T-helper 17 cell (primary cell): ENCODE measurements at regions not wholly inside any gene's neighbourhood (a gene's known extent, or its start where the extent isn't known, plus 50 kb on each side); places are given as distances from the start of the nearest gene placed in this dataset.

Experiments used
- ATAC-seq: fragments of 150-1000 bp; cut with Tn5 transposase; 2 replicates; pipeline ENCODE4 v1.10.0; 2021; ENCODE audit warnings: mild to moderate bottlenecking, moderate library complexity
- DNase-seq, 3 donors: peaks; one replicate each; pipeline versions ENCODE4 v3.0.0 to v3.0.0-alpha.2; 2020 to 2021
- H3K9me3 ChIP-seq: one replicate; pipeline ENCODE4 v1.7.0; 2013; ENCODE audit warnings: low read length, mild to moderate bottlenecking; ENCODE audit not compliant: control insufficient read depth, poor library complexity, severe bottlenecking
- H3K27ac Mint-ChIP-seq: one replicate; pipeline ENCODE4 v1.8.0; 2022; ENCODE audit warnings: mild to moderate bottlenecking, moderate library complexity, mixed read lengths
- H3K27me3 Mint-ChIP-seq: one replicate; pipeline ENCODE4 v1.8.0; 2022; ENCODE audit warnings: mixed read lengths
- H3K36me3 Mint-ChIP-seq: one replicate; pipeline ENCODE4 v1.8.0; 2022; ENCODE audit warnings: low read depth, mixed read lengths
- H3K4me1 Mint-ChIP-seq: one replicate; pipeline ENCODE4 v1.8.0; 2022; ENCODE audit warnings: mild to moderate bottlenecking, mixed read lengths
- H3K4me3 Mint-ChIP-seq: one replicate; pipeline ENCODE4 v1.8.0; 2022; ENCODE audit warnings: mild to moderate bottlenecking, moderate library complexity, mixed read lengths

GRCh38 chr12:88805286-88805685, 225.0 kb upstream of the KITLG start:
- ATAC-seq (no peak), DNase-seq (no peak)
- no peak overlapping the region for H3K27ac Mint-ChIP-seq
- H3K4me3 Mint-ChIP-seq, result no peak overlapping the region
- no peaks in the 10 kb centered on the region for H3K27me3 Mint-ChIP-seq
- H3K36me3 Mint-ChIP-seq, result no peaks in the 10 kb centered on the region
- H3K4me1 Mint-ChIP-seq, result no peaks in the 10 kb centered on the region
- no peaks in the 10 kb centered on the region for H3K9me3 ChIP-seq

- no peak for ATAC-seq
These were observed 221.9 kb upstream of the KITLG start for GRCh38 chr12:88802096-88802706.

DNA sequence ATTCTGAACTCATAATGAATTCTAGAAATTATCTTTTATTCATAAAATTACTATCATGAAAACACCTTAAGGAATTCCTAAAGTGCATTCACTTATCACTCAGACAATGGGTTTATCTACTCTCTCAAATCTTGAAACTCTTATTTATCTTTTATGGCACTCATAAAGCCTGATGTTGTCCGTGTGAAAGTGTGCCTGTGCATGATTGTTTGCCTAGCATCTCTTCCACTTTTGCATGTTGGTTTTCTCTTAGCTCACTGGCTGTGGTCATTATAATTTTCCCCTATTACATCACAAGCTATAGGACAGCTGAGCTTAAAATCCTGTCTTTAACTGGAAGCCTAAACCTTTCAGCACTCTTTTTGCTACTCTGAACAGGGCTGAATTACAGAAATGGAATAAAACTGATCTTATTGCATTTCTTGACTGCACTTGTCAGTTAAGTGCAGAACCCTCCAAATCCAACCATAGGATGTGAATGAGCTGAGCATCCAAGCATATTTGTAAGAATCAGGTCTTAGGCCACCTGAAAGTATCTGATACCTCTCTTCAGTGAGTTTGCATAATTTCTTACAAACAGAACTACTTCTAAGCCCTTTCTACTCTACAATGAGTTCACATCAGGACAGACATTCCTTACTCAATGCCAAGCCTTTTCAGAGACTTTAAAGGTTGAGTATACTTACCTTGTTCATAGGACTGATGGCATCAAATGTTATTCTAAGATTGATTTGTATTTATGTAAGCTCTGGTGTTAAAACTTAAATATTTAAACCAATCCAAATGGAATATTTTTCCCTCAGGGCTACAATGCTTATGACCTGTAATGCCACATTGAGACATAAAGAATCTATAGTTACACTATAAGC, 221.2 kb upstream of the KITLG start:
- no peaks in the 10 kb centered on the region for H3K9me3 ChIP-seq
- Mint-ChIP-seq H3K27me3 (no peaks in the 10 kb centered on the region), H3K36me3 (no peaks in the 10 kb centered on the region), H3K4me1 (no peaks in the 10 kb centered on the region), H3K27ac (no peak overlapping the region), H3K4me3 (no peak overlapping the region)
- DNase-seq (no peak), ATAC-seq (no peak)

More at GRCh38 chr12:88802096-88802706, 221.9 kb upstream of the KITLG start:
- DNase-seq, result no peak
- Mint-ChIP-seq H3K27ac (no peak overlapping the region), H3K36me3 (no peaks in the 10 kb centered on the region), H3K4me3 (no peak overlapping the region), H3K27me3 (no peaks in the 10 kb centered on the region), H3K4me1 (no peaks in the 10 kb centered on the region)
- H3K9me3 ChIP-seq, result no peaks in the 10 kb centered on the region

- no peak overlapping the region for H3K27ac Mint-ChIP-seq
- H3K4me1 Mint-ChIP-seq, result no peaks in the 10 kb centered on the region
- H3K27me3 Mint-ChIP-seq, result no peaks in the 10 kb centered on the region
- no peak for DNase-seq
- ATAC-seq, result no peak
- no peaks in the 10 kb centered on the region for H3K9me3 ChIP-seq
- no peak overlapping the region for H3K4me3 Mint-ChIP-seq
- H3K36me3 Mint-ChIP-seq, result no peaks in the 10 kb centered on the region
These were observed 212.8 kb upstream of the KITLG start for GRCh38 chr12:88793096-88793495.

- Mint-ChIP-seq H3K4me1 (no peaks in the 10 kb centered on the region), H3K36me3 (no peaks in the 10 kb centered on the region), H3K27ac (no peak overlapping the region), H3K4me3 (no peak overlapping the region), H3K27me3 (no peaks in the 10 kb centered on the region)
- ATAC-seq (no peak), DNase-seq (no peak)
- H3K9me3 ChIP-seq, result no peaks in the 10 kb centered on the region
These were observed 210.0 kb upstream of the KITLG start for GRCh38 chr12:88790231-88790630.

DNA sequence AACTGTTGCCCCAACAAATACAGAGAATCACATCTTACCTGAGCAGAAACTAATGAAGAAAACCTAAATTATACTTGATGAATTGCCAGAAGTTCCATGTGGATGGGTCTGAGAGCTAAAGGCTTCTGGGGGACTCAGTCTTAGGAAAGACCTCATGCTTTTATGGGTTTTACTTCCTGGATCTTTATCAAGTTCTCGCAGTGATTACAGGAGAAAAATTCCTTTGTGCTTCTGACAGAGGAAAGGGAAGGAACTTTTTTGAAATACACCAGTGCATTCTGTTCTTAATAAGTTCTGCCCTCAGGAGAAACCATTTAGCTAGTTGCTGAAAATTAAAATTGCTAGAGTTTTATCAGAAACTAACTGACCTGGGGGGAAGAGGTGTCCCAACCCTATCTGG, 203.9 kb upstream of the KITLG start:
- DNase-seq, result no peak
- no peak for ATAC-seq
- Mint-ChIP-seq H3K27ac (no peak overlapping the region), H3K27me3 (no peaks in the 10 kb centered on the region), H3K4me3 (no peak overlapping the region), H3K36me3 (no peaks in the 10 kb centered on the region), H3K4me1 (no peaks in the 10 kb centered on the region)
- no peaks in the 10 kb centered on the region for H3K9me3 ChIP-seq

DNA sequence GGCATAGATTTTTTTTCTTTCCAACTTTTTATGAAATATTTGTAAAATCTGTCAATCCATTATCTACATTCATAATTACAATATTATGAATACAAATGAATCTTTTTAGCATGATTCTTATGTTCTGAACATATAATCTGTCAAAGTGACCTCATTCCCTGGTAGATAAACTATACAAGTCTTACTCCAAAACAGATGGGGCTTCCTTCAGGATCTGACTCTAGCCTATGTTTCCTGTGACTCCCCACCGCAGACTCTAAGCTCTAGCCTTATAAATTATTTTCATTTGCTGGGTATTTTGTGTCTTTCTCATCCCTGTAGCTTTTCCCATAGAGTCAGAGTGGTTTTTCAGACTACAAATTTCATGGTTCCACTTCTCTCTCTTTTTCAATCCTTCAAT, 202.1 kb upstream of the KITLG start:
- no peak for ATAC-seq
- DNase-seq, result no peak
- Mint-ChIP-seq H3K27me3 (peaks cover 5% of the 10 kb centered on the region), H3K4me3 (no peak overlapping the region), H3K27ac (no peak overlapping the region), H3K4me1 (no peaks in the 10 kb centered on the region), H3K36me3 (no peaks in the 10 kb centered on the region)
- no peaks in the 10 kb centered on the region for H3K9me3 ChIP-seq

GRCh38 chr12:88781909-88782308, 201.6 kb upstream of the KITLG start:
- ATAC-seq, result no peak
- H3K9me3 ChIP-seq, result no peaks in the 10 kb centered on the region
- H3K4me1 Mint-ChIP-seq, result no peaks in the 10 kb centered on the region
- H3K4me3 Mint-ChIP-seq, result no peak overlapping the region
- H3K36me3 Mint-ChIP-seq, result no peaks in the 10 kb centered on the region
- H3K27me3 Mint-ChIP-seq, result peaks cover 5% of the 10 kb centered on the region
- H3K27ac Mint-ChIP-seq, result no peak overlapping the region
- no peak for DNase-seq

DNA sequence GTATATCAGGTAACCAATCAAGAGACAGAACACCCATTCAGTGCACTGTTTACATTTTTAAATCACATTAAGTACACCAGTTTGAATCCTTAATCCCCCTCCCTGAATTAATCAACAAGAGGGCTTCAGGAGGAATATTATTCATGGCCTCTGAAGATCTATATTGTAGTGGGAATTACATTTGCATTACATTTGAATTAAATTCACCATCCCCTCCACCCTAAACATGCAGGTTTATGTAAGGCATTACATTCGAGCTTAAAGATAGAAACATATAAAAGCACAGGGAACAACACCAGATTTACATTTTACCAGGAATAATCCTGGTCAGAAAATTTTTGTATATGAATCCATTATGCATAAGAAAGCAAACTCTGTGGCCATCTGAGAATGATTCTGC, 197.8 kb upstream of the KITLG start:
- H3K4me1 Mint-ChIP-seq, result no peaks in the 10 kb centered on the region
- H3K9me3 ChIP-seq, result no peaks in the 10 kb centered on the region
- H3K27me3 Mint-ChIP-seq, result peaks cover 5% of the 10 kb centered on the region
- H3K27ac Mint-ChIP-seq, result no peak overlapping the region
- no peaks in the 10 kb centered on the region for H3K36me3 Mint-ChIP-seq
- no peak for DNase-seq
- no peak for ATAC-seq
- H3K4me3 Mint-ChIP-seq, result no peak overlapping the region

GRCh38 chr12:88775742-88776151, 195.5 kb upstream of the KITLG start:
- no peak for ATAC-seq
- no peaks in the 10 kb centered on the region for H3K9me3 ChIP-seq
- H3K36me3 Mint-ChIP-seq, result no peaks in the 10 kb centered on the region
- no peak for DNase-seq
- no peak overlapping the region for H3K27ac Mint-ChIP-seq
- no peaks in the 10 kb centered on the region for H3K4me1 Mint-ChIP-seq
- H3K27me3 Mint-ChIP-seq, result peaks cover 5% of the 10 kb centered on the region
- no peak overlapping the region for H3K4me3 Mint-ChIP-seq

GRCh38 chr12:88767699-88768098, 187.4 kb upstream of the KITLG start:
- no peaks in the 10 kb centered on the region for H3K4me1 Mint-ChIP-seq
- no peak overlapping the region for H3K27ac Mint-ChIP-seq
- no peaks in the 10 kb centered on the region for H3K9me3 ChIP-seq
- no peaks in the 10 kb centered on the region for H3K27me3 Mint-ChIP-seq
- DNase-seq (no peak), ATAC-seq (no peak)
- no peak overlapping the region for H3K4me3 Mint-ChIP-seq
- no peaks in the 10 kb centered on the region for H3K36me3 Mint-ChIP-seq

GRCh38 chr12:88764781-88765480, 184.7 kb upstream of the KITLG start:
- Mint-ChIP-seq H3K36me3 (no peaks in the 10 kb centered on the region), H3K4me3 (no peak overlapping the region), H3K27ac (no peak overlapping the region), H3K4me1 (no peaks in the 10 kb centered on the region), H3K27me3 (no peaks in the 10 kb centered on the region)
- DNase-seq (no peak), ATAC-seq (no peak)
- no peaks in the 10 kb centered on the region for H3K9me3 ChIP-seq

GRCh38 chr12:88763536-88764100, 183.3 kb upstream of the KITLG start:
- no peak for DNase-seq
- H3K9me3 ChIP-seq, result no peaks in the 10 kb centered on the region
- Mint-ChIP-seq H3K36me3 (no peaks in the 10 kb centered on the region), H3K4me3 (no peak overlapping the region), H3K27ac (no peak overlapping the region), H3K4me1 (no peaks in the 10 kb centered on the region), H3K27me3 (no peaks in the 10 kb centered on the region)
- ATAC-seq, result no peak
